H1 (cell line): ENCODE measurements at regions not wholly inside any gene's neighbourhood (a gene's known extent, or its start where the extent isn't known, plus 50 kb on each side); places are given as distances from the start of the nearest gene placed in this dataset.

Source experiments
- CTCF ChIA-PET: fragments of 300-600 bp; sonication (Branson Sonifier 250); formaldehyde crosslinking; loops from one replicate; lab custom pipeline; 2021; ENCODE audit not compliant: partially characterized antibody; lab: Charles Lee
- POLR2A ChIA-PET: fragments of 300-600 bp; sonication (Branson Sonifier 250); formaldehyde crosslinking; loops from one replicate; lab custom pipeline; 2021; ENCODE audit warnings: inconsistent platforms; ENCODE audit not compliant: partially characterized antibody; lab: Charles Lee
- DNase-seq, 2 experiments: peaks; one replicate each; pipeline versions ENCODE4 v3.0.0 to v3.0.0-alpha.2; 2010 to 2022; ENCODE audit warnings: low spot score in 2 of 2, low read depth in 1 of 2, mixed read lengths in 1 of 2
- FAIRE-seq: peaks from 2 replicates; lab custom pipeline; 2011; peaks lifted over from hg19 to GRCh38; lab: Jason Lieb, UNC
- H2AFZ ChIP-seq: 2 replicates; pipeline ENCODE4 v1.8.1; 2012; ENCODE audit warnings: low read length, inconsistent platforms
- H2AK5ac ChIP-seq: 2 replicates; pipeline ENCODE4 v1.6.1; 2013; ENCODE audit warnings: low read depth, low read length
- H2BK120ac ChIP-seq: replicated peaks from 2 replicates; pipeline ENCODE3; 2013; ENCODE audit warnings: low read depth, low read length, inconsistent platforms
- H2BK12ac ChIP-seq: 2 replicates; pipeline ENCODE4 v1.6.1; 2013; ENCODE audit warnings: low read depth, low read length
- H2BK15ac ChIP-seq: 2 replicates; pipeline ENCODE4 v1.6.1; 2013; ENCODE audit warnings: low read length
- H2BK20ac ChIP-seq: 2 replicates; pipeline ENCODE4 v1.6.1; 2013; ENCODE audit warnings: low read length
- H2BK5ac ChIP-seq: 2 replicates; pipeline ENCODE4 v1.6.1; 2013; ENCODE audit warnings: low read depth, low read length
- H3K14ac ChIP-seq: 2 replicates; pipeline ENCODE4 v1.6.1; 2013; ENCODE audit warnings: inconsistent platforms; ENCODE audit not compliant: insufficient read length
- H3K18ac ChIP-seq: 2 replicates; pipeline ENCODE4 v1.6.1; 2013; ENCODE audit warnings: low read length; ENCODE audit errors: extremely low read depth
- H3K23ac ChIP-seq: 2 replicates; pipeline ENCODE4 v1.6.1; 2013; ENCODE audit warnings: inconsistent platforms; ENCODE audit not compliant: insufficient read length
- H3K23me2 ChIP-seq: 2 replicates; pipeline ENCODE4 v1.6.1; 2013; ENCODE audit warnings: low read depth, low read length
- H3K27ac ChIP-seq: 2 replicates; pipeline ENCODE4 v1.6.1; 2011; ENCODE audit warnings: low read depth, low read length, inconsistent platforms
- H3K27me3 ChIP-seq, 4 experiments: replicated peaks in 1 of 4; 1 replicate in 1 of 4; 2 replicates in 3 of 4; pipeline versions ENCODE4 v1.6.1 to v1.8.1; 2011 to 2013; ENCODE audit warnings: low read length in 3 of 4, mild to moderate bottlenecking in 3 of 4, inconsistent platforms in 2 of 4, mixed read lengths in 2 of 4, moderate library complexity in 1 of 4; ENCODE audit not compliant: control insufficient read depth in 3 of 4, insufficient read depth in 3 of 4; ENCODE audit errors: extremely low read depth in 1 of 4
- H3K36me3 ChIP-seq, 4 experiments: 2 replicates each; pipeline versions ENCODE4 v1.6.1 to v1.8.1; 2011 to 2013; ENCODE audit warnings: mild to moderate bottlenecking in 4 of 4, low read length in 3 of 4, moderate library complexity in 2 of 4, control low read depth in 1 of 4, inconsistent platforms in 1 of 4; ENCODE audit not compliant: insufficient read depth in 4 of 4, control insufficient read depth in 2 of 4
- H3K4ac ChIP-seq: replicated peaks from 2 replicates; pipeline ENCODE3; 2013; ENCODE audit warnings: low read length, low read depth, mixed read lengths, inconsistent platforms; ENCODE audit not compliant: insufficient read length
- H3K4me1 ChIP-seq, 4 experiments: replicated peaks in 1 of 4; 1 replicate in 1 of 4; 2 replicates in 3 of 4; pipeline versions ENCODE4 v1.6.1 to v1.8.1; 2011 to 2013; ENCODE audit warnings: low read length in 3 of 4, inconsistent platforms in 2 of 4, mixed read lengths in 1 of 4; ENCODE audit not compliant: insufficient read depth in 4 of 4, control insufficient read depth in 3 of 4
- H3K4me2 ChIP-seq, 2 experiments: 2 replicates each; pipeline versions ENCODE4 v1.6.1 to v1.8.1; 2011 to 2013; ENCODE audit warnings: low read depth in 2 of 2, low read length in 2 of 2, control low read depth in 1 of 2, inconsistent platforms in 1 of 2, mild to moderate bottlenecking in 1 of 2; ENCODE audit not compliant: insufficient read depth in 1 of 2
- H3K4me3 ChIP-seq, 4 experiments: fragments of 200-600, 300-600 bp in 1 of 4; sonication (generic), shearing (Covaris generic), sonication (Bioruptor Twin) in 1 of 4; 2 replicates each; pipeline versions ENCODE4 v1.5.1 to v1.8.1; 2011 to 2016; ENCODE audit warnings: low read length in 4 of 4, low read depth in 3 of 4, control low read depth in 2 of 4, inconsistent platforms in 2 of 4, mild to moderate bottlenecking in 2 of 4, mixed read lengths in 1 of 4, moderate library complexity in 1 of 4; ENCODE audit not compliant: insufficient read depth in 2 of 4; ENCODE audit errors: extremely low read depth in 1 of 4
- H3K56ac ChIP-seq: replicated peaks from 2 replicates; pipeline ENCODE3; 2013; ENCODE audit warnings: low read depth, mild to moderate bottlenecking, mixed read lengths, low read length, inconsistent platforms; ENCODE audit not compliant: insufficient read length
- H3K79me1 ChIP-seq: 2 replicates; pipeline ENCODE4 v1.6.1; 2013; ENCODE audit warnings: low read depth, low read length, control low read depth
- H3K79me2 ChIP-seq, 2 experiments: 2 replicates each; pipeline versions ENCODE4 v1.6.1 to v1.8.1; 2012 to 2013; ENCODE audit warnings: low read length in 2 of 2, mild to moderate bottlenecking in 2 of 2, inconsistent platforms in 1 of 2; ENCODE audit not compliant: insufficient read depth in 2 of 2, control insufficient read depth in 1 of 2
- H3K9ac ChIP-seq, 4 experiments: replicated peaks in 1 of 4; 1 replicate in 1 of 4; 2 replicates in 3 of 4; pipeline versions ENCODE4 v1.6.1 to v1.8.1; 2011 to 2013; ENCODE audit warnings: low read depth in 3 of 4, low read length in 3 of 4, control low read depth in 2 of 4, mild to moderate bottlenecking in 2 of 4, moderate library complexity in 2 of 4, inconsistent platforms in 1 of 4; ENCODE audit errors: extremely low read depth in 1 of 4
- H3K9me3 ChIP-seq, 2 experiments: 2 replicates each; pipeline versions ENCODE4 v1.6.1 to v1.8.1; 2012 to 2013; ENCODE audit warnings: mild to moderate bottlenecking in 2 of 2, moderate library complexity in 2 of 2, control low read depth in 1 of 2, inconsistent platforms in 1 of 2, low read depth in 1 of 2, low read length in 1 of 2, mixed read lengths in 1 of 2; ENCODE audit not compliant: insufficient read depth in 2 of 2
- H4K20me1 ChIP-seq, 2 experiments: replicated peaks in 1 of 2; 2 replicates each; pipeline versions ENCODE3 to v1.8.1; 2011 to 2013; ENCODE audit warnings: inconsistent platforms in 2 of 2, low read length in 2 of 2, mild to moderate bottlenecking in 1 of 2; ENCODE audit not compliant: insufficient read depth in 2 of 2, control insufficient read depth in 1 of 2
- H4K5ac ChIP-seq: 2 replicates; pipeline ENCODE4 v1.6.1; 2013; ENCODE audit warnings: low read length, low read depth, mixed read lengths, inconsistent platforms; ENCODE audit not compliant: insufficient read length
- H4K8ac ChIP-seq: 2 replicates; pipeline ENCODE4 v1.8.0; 2013; ENCODE audit warnings: mild to moderate bottlenecking, moderate library complexity, low read length, inconsistent platforms; ENCODE audit not compliant: insufficient read depth; ENCODE audit errors: extremely low read depth
- H4K91ac ChIP-seq: replicated peaks from 2 replicates; pipeline ENCODE3; 2013; ENCODE audit warnings: low read length, mixed read lengths, inconsistent platforms; ENCODE audit not compliant: insufficient read length
- ATF3 ChIP-seq: IDR thresholded peaks from 2 replicates; pipeline ENCODE4 v1.6.1; 2011; ENCODE audit warnings: low read depth, mild to moderate bottlenecking, low read length; ENCODE audit not compliant: insufficient read depth
- BCL11A ChIP-seq, 2 experiments: IDR thresholded peaks; one replicate each; pipeline ENCODE4 v1.6.1; 2011; ENCODE audit warnings: low read depth in 2 of 2, low read length in 2 of 2, mild to moderate bottlenecking in 2 of 2
- CEBPB ChIP-seq: IDR thresholded peaks from 2 replicates; pipeline ENCODE4 v1.6.1; 2012; ENCODE audit warnings: low read depth, low read length
- E2F6 ChIP-seq: IDR thresholded peaks from 2 replicates; pipeline ENCODE4 v1.6.1; 2012; ENCODE audit warnings: inconsistent platforms
- EP300 ChIP-seq, 2 experiments: IDR thresholded peaks; 1 replicate in 1 of 2; 2 replicates in 1 of 2; pipeline ENCODE4 v1.6.1; 2011 to 2012; ENCODE audit warnings: low read depth in 2 of 2, low read length in 2 of 2, mild to moderate bottlenecking in 2 of 2, borderline replicate concordance in 1 of 2, inconsistent platforms in 1 of 2, moderate library complexity in 1 of 2
- GTF2F1 ChIP-seq: IDR thresholded peaks from 2 replicates; pipeline ENCODE4 v1.6.1; 2012; ENCODE audit warnings: low read depth, low read length, improper control_type of control experiment, borderline replicate concordance
- KDM4A ChIP-seq: IDR thresholded peaks from one replicate; pipeline ENCODE4 v1.7.1; 2012; ENCODE audit warnings: low read depth, mild to moderate bottlenecking, moderate library complexity, low read length, inconsistent platforms; ENCODE audit not compliant: severe bottlenecking
- RNF2 ChIP-seq: fragments of 200-900, 300-1000 bp; sonication (generic); IDR thresholded peaks from 2 replicates; pipeline ENCODE4 v1.7.1; 2016; ENCODE audit warnings: borderline replicate concordance, low read depth, mild to moderate bottlenecking, antibody characterized with exemption, low read length; ENCODE audit not compliant: poor library complexity, severe bottlenecking; ENCODE audit errors: missing control alignments
- RXRA ChIP-seq: IDR thresholded peaks from 2 replicates; pipeline ENCODE4 v1.6.1; 2011; ENCODE audit warnings: low read depth, mild to moderate bottlenecking, low read length, moderate library complexity; ENCODE audit not compliant: insufficient read depth
- SRF ChIP-seq: IDR thresholded peaks from 2 replicates; pipeline ENCODE4 v1.6.1; 2011; ENCODE audit warnings: mild to moderate bottlenecking, low read depth, low read length, moderate library complexity
- TBP ChIP-seq: IDR thresholded peaks from 2 replicates; pipeline ENCODE4 v1.6.1; 2011; ENCODE audit warnings: low read depth, low read length, improper control_type of control experiment
- TCF12 ChIP-seq: IDR thresholded peaks from 2 replicates; pipeline ENCODE4 v1.6.1; 2011; ENCODE audit warnings: low read depth, mild to moderate bottlenecking, low read length
- ZNF274 ChIP-seq: IDR thresholded peaks from 2 replicates; pipeline ENCODE4 v1.7.0; 2012; ENCODE audit warnings: low read length, borderline replicate concordance; ENCODE audit errors: extremely low read depth
- WGBS, 2 experiments: shearing (Covaris generic) in 1 of 2; methylation state at CpG; one replicate each; pipeline versions ENCODE4 v1.1.6 to v1.1.7; 2013 to 2015; ENCODE audit warnings: low lambda C conversion rate in 2 of 2, mixed read lengths in 2 of 2, inconsistent platforms in 1 of 2, low coverage in 1 of 2, missing lambda C conversion rate in 1 of 2; ENCODE audit not compliant: insufficient replicate concordance in 2 of 2, insufficient coverage in 1 of 2, insufficient read length in 1 of 2; ENCODE audit errors: extremely low coverage in 1 of 2, missing lambda C conversion rate in 1 of 2; 5-methylcytosine and 5-hydroxymethylcytosine counted together

- peaks cover 0 to 6% (median 4%) of the 10 kb centered on the region in 4 experiments; a peak in 4 of 7 replicates for H3K4me1 ChIP-seq
- peaks cover 0 to 2% (median 0%) of the 10 kb centered on the region in 4 experiments; a peak in 2 of 7 replicates for H3K27me3 ChIP-seq
- no peak overlapping the region for H3K9ac ChIP-seq
- DNase-seq (no peak), FAIRE-seq (no peak)
- no peak overlapping the region for H2BK5ac ChIP-seq
- H4K20me1 ChIP-seq, result no peaks in the 10 kb centered on the region
- ChIA-PET POLR2A (no interaction called here), CTCF (interaction anchor here (0.6 to 1.5 kb wide), 4 partner anchors 13 to 342 kb away, joined by 3 to 7 read pairs (median 4); no protein-coding TSS in a partner anchor)
- H4K5ac ChIP-seq, result no peak overlapping the region
- 62% methylated on average over 4 of the region's 4 CpGs; no CpG with 5 or more reads in 1 of the 2 experiments for WGBS, 2 experiments
- H3K9me3 ChIP-seq, result no peaks in the 10 kb centered on the region
- peaks cover 8% of the 10 kb centered on the region for H3K23me2 ChIP-seq
- no peak overlapping the region for H3K4ac ChIP-seq
- no peak overlapping the region for H2AK5ac ChIP-seq
- H3K56ac ChIP-seq, result no peak overlapping the region
- no peak overlapping the region for H4K91ac ChIP-seq
- H3K23ac ChIP-seq, result no peak overlapping the region
- H2BK20ac ChIP-seq, result no peak overlapping the region
- no peaks in the 10 kb centered on the region for H3K36me3 ChIP-seq
- H3K14ac ChIP-seq, result no peak overlapping the region
- H3K79me2 ChIP-seq, result no peaks in the 10 kb centered on the region
- H2BK120ac ChIP-seq, result no peak overlapping the region
- no peaks in the 10 kb centered on the region for H3K79me1 ChIP-seq
- no peak overlapping the region for H3K27ac ChIP-seq
- H3K18ac ChIP-seq, result no peak overlapping the region
- no peak overlapping the region for H4K8ac ChIP-seq
- no peak overlapping the region for H2BK12ac ChIP-seq
- H3K4me2 ChIP-seq, result peak overlapping the region in 1 of 2 experiments; percentile 99; a peak in 1 of 4 replicates
- H2AFZ ChIP-seq, result peak overlapping the region; percentile 100; the same call in 1 of the 2 replicates
- no peak overlapping the region for H2BK15ac ChIP-seq
- no peak overlapping the region for H3K4me3 ChIP-seq
- TF ChIP-seq EP300 (IDR thresholded peaks at IDR 0.05; ENCODE audit: borderline replicate concordance in 1 of 2, low read depth in 2 of 2, low read length in 2 of 2) (no peak), TBP (no peak), GTF2F1 (no peak), ATF3 (no peak), CEBPB (no peak), RXRA (no peak), RNF2 (no peak), TCF12 (no peak), SRF (no peak), BCL11A (IDR thresholded peaks at IDR 0.05; ENCODE audit: low read depth in 2 of 2, low read length in 2 of 2) (no peak), KDM4A (no peak), ZNF274 (no peak), E2F6 (no peak)
Measured at GRCh38 chr9:13567833-13568232, 288.3 kb upstream of the MPDZ start.
